Spleen (tissue), 7 donors: ENCODE measurements at regions not wholly inside any gene's neighbourhood (a gene's known extent, or its start where the extent isn't known, plus 50 kb on each side); places are given as distances from the start of the nearest gene placed in this dataset.

Source experiments
- CTCF ChIP-seq, 11 experiments: fragments of 200-600 bp in 7 of 11; fragments of 450-650 bp in 4 of 11; sonication (generic) in 4 of 11; IDR thresholded peaks in 8 of 11; conservative IDR thresholded peaks in 3 of 11; 1 replicate in 7 of 11; 2 replicates in 4 of 11; pipeline versions ENCODE4 v1.4.0 to v1.8.0; 2016 to 2021; ENCODE audit warnings: antibody characterized with exemption in 11 of 11, inconsistent platforms in 4 of 11, mild to moderate bottlenecking in 1 of 11
- POLR2A ChIP-seq, 3 donors: fragments of 450-650 bp; IDR thresholded peaks; one replicate each; pipeline ENCODE4 v1.5.1; 2017; ENCODE audit warnings: antibody characterized with exemption in 3 of 3, mild to moderate bottlenecking in 1 of 3
- donor health status: DM: no; HTN: no; CAD: no; lungs with moderate emphysema.
- donor health status: DM: no; HTN: no; CAD: no.
- donor health status: DM: no; HTN: no; CAD: no.

GRCh38 chr3:182544542-182544941 lies 248.8 kb upstream of the ATP11B start:
- TF ChIP-seq CTCF (IDR thresholded peaks at IDR 0.05 in 8 of 11, conservative IDR thresholded peaks at IDR 0.05 in 3 of 11), result no peak
- no peak for TF ChIP-seq POLR2A (IDR thresholded peaks at IDR 0.05)
